GM12874 (cell line): ENCODE measurements at regions not wholly inside any gene's neighbourhood (a gene's known extent, or its start where the extent isn't known, plus 50 kb on each side); places are given as distances from the start of the nearest gene placed in this dataset.

Experiments
- CTCF ChIP-seq: IDR thresholded peaks from 2 replicates; pipeline ENCODE4 v1.5.1; 2011; ENCODE audit warnings: low read depth, mild to moderate bottlenecking, control low read depth, low read length, moderate library complexity; ENCODE audit not compliant: insufficient read depth

- TF ChIP-seq CTCF, result no peak
These were observed 1581.3 kb upstream of the TMEM132C start for GRCh38 chr12:126685636-126686035.

GRCh38 chr12:126688556-126688955 lies 1578.4 kb upstream of the TMEM132C start:
- no peak for TF ChIP-seq CTCF

- no peak for TF ChIP-seq CTCF
These were observed 1566.9 kb upstream of the TMEM132C start for GRCh38 chr12:126700096-126700495.

GRCh38 chr12:126704609-126705008 lies 1562.4 kb upstream of the TMEM132C start:
- TF ChIP-seq CTCF, result no peak

GRCh38 chr12:126706300-126706699 lies 1560.7 kb upstream of the TMEM132C start:
- TF ChIP-seq CTCF, result no peak

GRCh38 chr12:126708492-126708896 lies 1558.5 kb upstream of the TMEM132C start:
- TF ChIP-seq CTCF, result no peak

- no peak for TF ChIP-seq CTCF
These were observed 1548.6 kb upstream of the TMEM132C start for GRCh38 chr12:126718365-126718764.
